NCI-H526 treated with DMSO at 0.1 percent for 48 hours (cell line): ENCODE measurements at regions not wholly inside any gene's neighbourhood (a gene's known extent, or its start where the extent isn't known, plus 50 kb on each side); places are given as distances from the start of the nearest gene placed in this dataset.
A peak's percentile ranks its signal among the peaks of the same experiment; 100 is the strongest.
"Not testable (repeated sequence)": the region's sequence is repeated elsewhere in the genome, so short reads cannot be mapped to it uniquely, and the experiment has no call there.

Source experiments
- DNase-seq: peaks from one replicate; lab custom pipeline; 2025; lab: John Stamatoyannopoulos, UW

GRCh38 chr14:31911160-31911559, 165.9 kb upstream of the ARHGAP5 start:
- DNase-seq: no peak

DNA sequence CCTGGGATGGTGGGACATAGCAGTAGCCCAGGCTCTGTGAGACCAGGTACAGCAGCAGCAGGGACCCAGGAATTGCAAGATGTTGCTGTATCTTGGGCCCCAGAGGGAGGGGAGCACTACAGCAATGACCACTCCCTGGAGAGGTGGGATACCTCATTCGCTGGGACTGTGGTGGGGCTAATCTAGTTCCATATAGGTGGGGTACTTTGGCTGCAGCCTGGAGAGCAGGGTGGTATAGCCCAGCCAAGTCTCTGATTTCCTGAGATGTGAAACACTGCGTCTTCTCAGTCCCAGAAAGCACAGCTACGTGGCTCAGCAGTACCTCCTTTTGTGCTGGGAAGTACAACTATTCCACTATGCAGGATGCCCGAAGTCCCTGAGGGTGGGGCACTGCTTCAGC, 163.7 kb upstream of the ARHGAP5 start:
- DNase-seq: no peak

DNA sequence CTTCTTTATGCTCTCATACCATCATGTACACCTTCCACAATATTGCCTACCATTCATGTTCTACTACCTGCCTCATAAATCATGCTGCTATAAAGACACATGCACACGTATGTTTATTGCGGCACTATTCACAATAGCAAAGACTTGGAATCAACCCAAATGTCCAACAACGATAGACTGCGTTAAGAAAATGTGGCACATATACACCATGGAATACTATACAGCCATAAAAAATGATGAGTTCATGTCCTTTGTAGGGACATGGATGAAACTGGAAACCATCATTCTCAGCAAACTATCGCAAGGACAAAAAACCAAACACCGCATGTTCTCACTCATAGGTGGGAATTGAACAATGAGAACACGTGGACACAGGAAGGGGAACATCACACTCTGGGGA, 158.8 kb upstream of the ARHGAP5 start:
- not testable (repeated sequence) for DNase-seq

DNA sequence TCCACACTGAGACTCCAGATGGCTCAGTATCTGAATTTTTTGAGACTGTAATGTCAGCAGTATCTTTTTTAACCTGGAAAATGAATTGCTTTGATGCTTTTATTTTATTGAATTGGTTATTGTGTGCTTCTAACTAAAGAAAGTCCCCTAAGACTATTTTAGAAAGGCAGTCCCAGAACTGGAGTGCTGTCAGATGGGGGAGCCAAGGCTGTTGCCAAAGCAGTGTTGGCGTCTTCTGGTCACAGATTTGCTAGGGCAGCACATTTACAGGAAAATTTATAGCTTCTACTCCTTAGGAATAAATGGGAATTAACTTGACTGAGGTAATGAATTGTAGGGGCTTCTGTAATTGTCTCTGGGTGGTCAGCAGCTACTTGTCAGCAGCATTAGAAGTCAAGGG, 157.1 kb upstream of the ARHGAP5 start:
- no peak for DNase-seq

GRCh38 chr14:31920989-31921650, 156.0 kb upstream of the ARHGAP5 start:
- DNase-seq: no peak

GRCh38 chr14:31921721-31922120, 155.4 kb upstream of the ARHGAP5 start:
- no peak for DNase-seq

- peak; percentile 14 for DNase-seq
Observed at GRCh38 chr14:31926123-31926522, 151.0 kb upstream of the ARHGAP5 start.

GRCh38 chr14:31926652-31927347, 150.3 kb upstream of the ARHGAP5 start:
- DNase-seq: no peak

DNA sequence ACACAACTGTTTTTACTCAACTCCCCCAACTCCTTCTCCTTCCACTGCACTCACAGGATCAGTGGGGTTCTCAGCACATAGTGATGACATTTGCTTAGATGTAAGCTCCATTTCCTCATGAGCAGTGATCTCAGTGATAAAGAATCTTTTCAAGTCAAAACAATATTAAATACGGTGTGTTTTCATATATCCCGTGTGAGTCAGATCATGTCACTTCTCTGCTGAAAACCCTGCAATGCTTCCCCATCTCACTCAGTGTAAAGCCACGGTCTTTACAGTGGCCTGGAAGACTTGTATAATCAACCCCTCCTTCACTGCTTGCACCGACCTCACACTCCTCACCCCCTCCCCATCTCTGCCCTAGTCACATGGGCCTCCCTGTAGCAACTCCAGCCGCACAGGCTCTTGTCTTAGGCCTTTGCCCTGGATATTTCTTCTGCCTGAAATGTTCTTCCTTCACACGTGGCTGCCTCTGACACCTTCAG, 149.7 kb upstream of the ARHGAP5 start:
- no peak for DNase-seq

DNA sequence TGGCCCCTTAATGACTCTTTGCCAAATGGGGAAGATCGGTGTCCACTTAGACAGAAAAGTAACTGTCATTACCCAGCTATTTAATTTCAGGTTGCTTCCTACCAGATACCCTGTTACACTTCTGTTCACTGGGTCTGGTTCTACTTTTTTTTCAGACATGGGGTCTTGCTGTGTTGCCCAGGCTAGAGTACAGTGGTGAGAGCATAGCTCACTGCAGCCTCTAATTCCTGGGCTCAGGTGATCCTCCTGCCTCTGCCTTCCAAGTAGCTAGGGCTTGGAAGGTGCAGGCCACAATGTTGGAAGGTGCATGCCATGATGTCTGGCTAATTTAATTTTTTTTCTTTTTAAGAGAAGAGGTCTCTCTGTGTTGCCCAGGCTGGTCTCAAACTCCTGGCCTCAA, 147.0 kb upstream of the ARHGAP5 start:
- DNase-seq: no peak

- no peak for DNase-seq
Observed at GRCh38 chr14:31930493-31931240, 146.4 kb upstream of the ARHGAP5 start.

- DNase-seq: no peak
Observed at GRCh38 chr14:31932675-31933074, 144.4 kb upstream of the ARHGAP5 start.

DNA sequence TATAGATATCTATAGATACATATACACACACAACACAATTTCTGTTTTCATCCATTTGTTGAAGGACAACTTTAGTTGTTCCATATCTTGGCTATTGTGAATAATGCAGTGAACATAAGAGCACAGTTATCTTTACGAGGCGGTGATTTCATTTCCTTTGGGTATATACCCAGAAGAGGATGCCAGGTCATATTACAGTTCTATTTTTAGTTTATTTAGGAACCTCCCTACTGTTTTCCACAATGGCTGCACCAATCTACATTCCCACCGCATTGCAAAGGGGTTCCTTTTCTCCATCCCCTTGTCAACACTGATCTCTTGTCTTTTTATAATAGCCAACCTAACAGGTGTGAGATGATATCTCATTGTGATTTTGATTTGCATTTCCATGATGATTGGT, 143.4 kb upstream of the ARHGAP5 start:
- DNase-seq: no peak

DNA sequence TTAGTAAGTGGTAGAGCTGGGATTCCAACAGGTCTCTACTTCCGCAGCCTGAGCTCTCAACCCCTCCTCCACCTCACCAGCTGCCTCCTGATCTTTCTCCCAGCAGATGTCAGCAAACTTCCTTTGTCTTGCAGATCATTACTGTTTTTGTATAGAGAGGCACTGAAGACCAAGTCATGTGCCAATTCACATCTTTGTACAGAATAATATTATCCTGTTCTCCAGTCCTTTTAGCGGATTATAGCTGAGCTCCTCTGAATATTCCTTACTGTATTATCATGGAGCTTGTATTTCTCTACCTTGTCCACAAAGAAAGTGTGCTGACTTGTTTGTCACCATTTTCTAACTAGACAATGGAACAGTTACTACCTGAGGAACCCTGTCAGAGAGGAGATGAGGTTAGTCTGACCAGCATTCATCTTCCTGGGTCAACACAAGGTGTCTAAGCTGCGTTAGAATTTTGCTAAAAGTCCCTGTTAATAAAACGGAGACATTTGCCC, 142.3 kb upstream of the ARHGAP5 start:
- DNase-seq: peak; percentile 31

GRCh38 chr14:31935391-31935790, 141.7 kb upstream of the ARHGAP5 start:
- DNase-seq: no peak

- no peak for DNase-seq
Observed at GRCh38 chr14:31936115-31936514, 141.0 kb upstream of the ARHGAP5 start.

DNA sequence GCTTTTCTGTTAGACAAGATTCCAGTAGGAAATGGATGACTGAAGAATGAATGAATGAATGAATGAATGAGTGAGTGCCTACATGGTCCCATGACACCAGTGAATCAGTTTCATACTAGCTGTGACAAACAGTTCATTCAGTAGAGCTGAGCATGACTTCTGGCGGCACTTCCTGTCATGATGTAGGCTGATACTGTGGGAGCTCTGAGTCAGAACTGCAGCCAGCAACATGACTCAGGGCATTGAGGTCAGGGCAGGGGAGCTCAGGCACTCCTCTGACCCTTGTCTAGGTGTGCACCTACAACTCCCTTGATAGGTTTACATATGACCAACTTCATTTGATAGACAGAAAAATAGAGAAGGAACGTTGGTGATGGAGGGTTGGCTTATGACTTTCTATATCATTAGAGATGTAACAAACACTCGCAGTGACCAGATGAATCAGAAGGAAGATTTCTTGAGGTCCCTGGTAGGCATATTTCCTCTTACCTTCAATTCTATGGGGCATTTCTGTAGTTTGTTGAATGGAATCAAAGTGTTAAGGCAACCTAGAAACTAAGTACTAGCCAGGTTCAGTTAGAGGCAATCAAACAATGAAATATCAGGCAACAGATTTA, 139.3 kb upstream of the ARHGAP5 start:
- DNase-seq: no peak

DNA sequence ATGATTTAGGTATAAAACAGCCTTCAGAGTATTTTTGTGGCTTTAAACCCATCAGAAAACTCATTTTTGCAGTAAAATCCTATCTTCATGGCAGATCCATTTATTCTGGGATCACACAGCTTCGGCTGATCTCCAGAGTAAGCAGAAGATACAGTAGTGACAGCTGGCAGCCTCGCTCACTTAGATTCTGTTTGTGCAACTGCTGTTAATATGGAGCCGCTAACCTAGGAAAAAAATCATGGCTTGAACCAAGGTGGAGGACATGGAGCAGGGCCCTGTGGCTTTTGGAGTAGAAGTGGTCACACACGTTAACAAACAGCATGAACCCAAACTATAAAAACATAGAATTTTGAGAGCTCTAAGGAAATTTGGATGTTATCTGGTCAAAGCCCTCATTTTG, 137.2 kb upstream of the ARHGAP5 start:
- no peak for DNase-seq

- DNase-seq: no peak
Observed at GRCh38 chr14:31941487-31941886, 135.6 kb upstream of the ARHGAP5 start.

- DNase-seq: no peak
Observed at GRCh38 chr14:31942166-31942841, 134.8 kb upstream of the ARHGAP5 start.

GRCh38 chr14:31943217-31943799, 133.8 kb upstream of the ARHGAP5 start:
- DNase-seq: no peak
